ENCODE measurements at regions not wholly inside any gene's neighbourhood (a gene's known extent, or its start where the extent isn't known, plus 50 kb on each side); places are given as distances from the start of the nearest gene placed in this dataset.
"Not testable (repeated sequence)": the region's sequence is repeated elsewhere in the genome, so short reads cannot be mapped to it uniquely, and the experiment has no call there.

GRCh38 chr4:54567327-54567726, 90.4 kb upstream of the KIT start:
- DNase-seq = no peak
- intact Hi-C loops (cut with DNase I) = no loop called here

- DNase-seq = no peak
- intact Hi-C loops (cut with DNase I) = no loop called here
Measured at GRCh38 chr4:54568184-54568583, 89.6 kb upstream of the KIT start.

GRCh38 chr4:54570822-54571221, 86.9 kb upstream of the KIT start:
- no peak for DNase-seq
- intact Hi-C loops (cut with DNase I) = no loop called here

GRCh38 chr4:54571293-54572151, 86.2 kb upstream of the KIT start:
- peak in 1 of 10 donors; percentile 73 for DNase-seq
- intact Hi-C loops (cut with DNase I) = no loop called here

GRCh38 chr4:54572152-54572542, 85.6 kb upstream of the KIT start:
- intact Hi-C loops (cut with DNase I) = no loop called here

GRCh38 chr4:54574500-54574899, 83.3 kb upstream of the KIT start:
- intact Hi-C loops (cut with DNase I) = no loop called here
- DNase-seq = no peak

More at GRCh38 chr4:54572152-54572542, 85.6 kb upstream of the KIT start:
- DNase-seq = no peak

GRCh38 chr4:54575919-54576318, 81.8 kb upstream of the KIT start:
- DNase-seq = no peak
- intact Hi-C loops (cut with DNase I) = no loop called here

- intact Hi-C loops (cut with DNase I) = no loop called here
- DNase-seq = no peak
Measured at GRCh38 chr4:54581807-54582206, 76.0 kb upstream of the KIT start.

- intact Hi-C loops (cut with DNase I) = no loop called here
- no peak for DNase-seq
Measured at GRCh38 chr4:54585321-54586000, 72.3 kb upstream of the KIT start.

- intact Hi-C loops (cut with DNase I) = no loop called here
- no peak for DNase-seq
Measured at GRCh38 chr4:54586320-54586955, 71.3 kb upstream of the KIT start.

GRCh38 chr4:54587107-54587891, 70.5 kb upstream of the KIT start:
- intact Hi-C loops (cut with DNase I) = no loop called here
- DNase-seq = no peak

GRCh38 chr4:54588404-54588803, 69.4 kb upstream of the KIT start:
- intact Hi-C loops (cut with DNase I) = no loop called here
- DNase-seq = no peak

GRCh38 chr4:54589586-54589985, 68.2 kb upstream of the KIT start:
- intact Hi-C loops (cut with DNase I) = no loop called here
- DNase-seq = no peak

- intact Hi-C loops (cut with DNase I) = no loop called here
- DNase-seq = no peak
Measured at GRCh38 chr4:54593795-54594322, 63.9 kb upstream of the KIT start.

- no peak for DNase-seq
- intact Hi-C loops (cut with DNase I) = no loop called here
Measured at GRCh38 chr4:54596201-54596600, 61.6 kb upstream of the KIT start.

GRCh38 chr4:54597678-54598077, 60.1 kb upstream of the KIT start:
- intact Hi-C loops (cut with DNase I); DNase-seq: not testable (repeated sequence)

GRCh38 chr4:54602175-54602574, 55.6 kb upstream of the KIT start:
- DNase-seq; intact Hi-C loops (cut with DNase I): not testable (repeated sequence)

- intact Hi-C loops (cut with DNase I) = no loop called here
- DNase-seq = no peak
Measured at GRCh38 chr4:54607067-54607466, 50.7 kb upstream of the KIT start.

GRCh38 chr4:54607521-54607920, 50.2 kb upstream of the KIT start:
- DNase-seq = no peak
- intact Hi-C loops (cut with DNase I) = no loop called here
